Spinal cord (tissue), 9 donors: ENCODE measurements at regions not wholly inside any gene's neighbourhood (a gene's known extent, or its start where the extent isn't known, plus 50 kb on each side); places are given as distances from the start of the nearest gene placed in this dataset.
"Not testable (repeated sequence)": the region's sequence is repeated elsewhere in the genome, so short reads cannot be mapped to it uniquely, and the experiment has no call there.

Source experiments
- DNase-seq, 6 donors: peaks; one replicate each; pipeline versions ENCODE4 v3.0.0 to v3.0.0-alpha.2; 2013 to 2015; ENCODE audit warnings: low spot score in 6 of 6, low read depth in 4 of 6
- H3K27ac ChIP-seq: one replicate; pipeline ENCODE4 v1.5.1; 2013; ENCODE audit warnings: low read depth, low read length, control low read depth
- H3K27me3 ChIP-seq: one replicate; pipeline ENCODE4 v1.6.1; 2013; ENCODE audit warnings: low read length; ENCODE audit not compliant: control insufficient read depth, insufficient read depth
- H3K36me3 ChIP-seq: one replicate; pipeline ENCODE4 v1.6.1; 2013; ENCODE audit warnings: low read length; ENCODE audit not compliant: control insufficient read depth, insufficient read depth
- H3K4me1 ChIP-seq: one replicate; pipeline ENCODE4 v1.6.1; 2013; ENCODE audit warnings: low read length; ENCODE audit not compliant: control insufficient read depth, insufficient read depth
- H3K4me3 ChIP-seq: one replicate; pipeline ENCODE4 v1.5.1; 2013; ENCODE audit warnings: low read depth, low read length, control low read depth
- H3K9me3 ChIP-seq: one replicate; pipeline ENCODE4 v1.6.1; 2013; ENCODE audit warnings: low read length; ENCODE audit not compliant: control insufficient read depth, insufficient read depth
- WGBS: methylation state at CpG from one replicate; pipeline ENCODE4 v1.1.5; 2013; ENCODE audit warnings: missing lambda C conversion rate; ENCODE audit not compliant: insufficient coverage; 5-methylcytosine and 5-hydroxymethylcytosine counted together
- donor health status: healthy.

DNA sequence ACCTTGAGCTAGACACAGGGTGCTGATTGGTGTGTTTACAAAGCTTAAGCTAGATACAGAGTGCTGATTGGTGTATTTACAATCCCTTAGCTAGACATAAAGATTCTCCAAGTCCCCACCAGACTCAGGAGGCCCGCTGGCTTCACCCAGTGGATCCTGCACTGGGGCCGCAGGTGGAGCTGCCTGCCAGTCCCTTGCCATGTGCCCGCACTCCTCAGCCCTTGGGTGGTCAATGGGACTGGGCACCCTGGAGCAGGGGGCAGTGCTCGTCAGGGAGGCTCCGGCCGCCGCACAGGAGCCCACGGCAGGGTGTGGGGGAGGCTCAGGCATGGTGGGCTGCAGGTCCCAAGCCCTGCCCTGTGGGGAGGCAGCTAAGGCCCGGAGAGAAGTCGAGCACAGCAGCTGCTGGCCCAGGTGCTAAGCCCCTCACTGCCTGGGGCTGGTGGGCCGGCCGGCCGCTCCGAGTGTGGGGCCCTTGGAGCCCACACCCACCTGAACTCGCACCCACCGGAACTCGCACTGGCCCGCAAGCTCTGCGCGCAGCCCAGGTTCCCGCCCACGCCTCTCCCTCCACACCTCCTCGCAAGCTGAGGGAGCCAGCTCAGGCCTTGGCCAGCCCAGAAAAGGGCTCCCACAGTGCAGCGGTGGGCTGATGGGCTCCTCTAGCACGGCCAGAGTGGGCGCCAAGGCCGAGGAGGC is 169.1 kb upstream of the ARSJ start:
- WGBS = 95% methylated on average over 27 of the region's 27 CpGs
- H3K9me3 ChIP-seq, H3K4me3 ChIP-seq, DNase-seq, H3K36me3 ChIP-seq, H3K27me3 ChIP-seq, H3K4me1 ChIP-seq, H3K27ac ChIP-seq: not testable (repeated sequence)

DNA sequence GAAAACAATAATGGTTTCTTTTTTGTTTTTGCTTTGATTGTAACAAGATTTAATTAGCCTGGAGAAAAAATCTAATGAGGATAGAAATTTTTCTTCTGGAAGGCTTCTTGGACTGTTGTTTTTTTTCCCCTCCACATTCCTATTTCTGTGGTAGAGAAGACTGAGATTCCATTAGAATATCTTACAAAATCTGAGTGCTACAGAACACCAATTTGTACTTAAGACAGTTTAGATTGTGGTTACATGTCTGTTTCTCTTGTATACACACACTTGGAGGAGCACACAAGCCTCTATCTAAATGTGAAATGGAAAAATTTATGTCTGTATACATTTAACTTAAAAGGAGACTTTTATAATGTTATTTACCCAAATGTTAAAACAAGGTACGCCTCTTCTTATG is 176.9 kb upstream of the ARSJ start:
- no peak for DNase-seq
- H3K4me1 ChIP-seq = no peaks in the 10 kb centered on the region
- WGBS = no CpG with 5 or more reads among the region's 1 CpG
- no peak overlapping the region for H3K27ac ChIP-seq
- H3K9me3 ChIP-seq = no peaks in the 10 kb centered on the region
- no peak overlapping the region for H3K4me3 ChIP-seq
- H3K36me3 ChIP-seq = no peaks in the 10 kb centered on the region
- no peaks in the 10 kb centered on the region for H3K27me3 ChIP-seq

DNA sequence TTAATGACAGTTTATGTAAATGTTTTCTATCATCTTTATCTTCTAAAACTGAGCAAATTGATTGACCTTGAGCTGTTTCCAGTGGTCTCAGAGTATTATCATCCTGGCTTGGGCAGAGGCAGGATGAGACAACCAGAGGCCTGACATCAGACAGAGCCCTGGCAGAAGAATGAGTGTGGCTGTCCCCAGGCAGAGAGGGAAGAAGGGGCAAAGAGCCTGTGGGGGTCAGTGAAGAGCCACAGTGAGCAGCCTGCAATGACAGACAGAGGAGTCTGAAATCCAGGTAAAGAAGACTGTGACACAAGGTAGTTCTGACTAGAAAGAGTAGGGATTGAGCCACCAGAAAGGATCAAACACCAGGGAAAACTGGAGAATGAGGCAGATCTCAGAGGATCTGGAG is 182.4 kb upstream of the ARSJ start:
- H3K36me3 ChIP-seq = no peaks in the 10 kb centered on the region
- H3K9me3 ChIP-seq = no peaks in the 10 kb centered on the region
- H3K4me3 ChIP-seq = no peak overlapping the region
- no peak for DNase-seq
- H3K27ac ChIP-seq = no peak overlapping the region
- H3K27me3 ChIP-seq = no peaks in the 10 kb centered on the region
- no peaks in the 10 kb centered on the region for H3K4me1 ChIP-seq

DNA sequence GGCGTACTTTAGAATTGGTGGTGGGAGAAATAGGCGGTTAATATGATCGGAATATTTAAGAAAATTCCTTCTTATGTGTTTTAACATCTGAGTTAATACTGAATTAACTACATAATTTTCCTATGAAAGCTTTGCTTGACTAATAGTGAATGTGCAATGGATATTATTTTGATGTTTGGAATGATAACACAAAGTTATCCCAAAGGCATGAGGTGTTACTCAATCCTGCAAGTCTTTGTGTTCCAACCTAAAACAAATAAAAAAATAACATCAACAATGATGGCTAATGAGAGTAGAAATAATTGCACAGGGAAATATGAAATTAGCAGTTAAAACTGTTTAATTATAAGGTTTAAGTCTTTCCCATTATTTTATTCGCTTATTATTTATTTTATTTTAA is 183.6 kb upstream of the ARSJ start:
- no CpG with 5 or more reads among the region's 4 CpGs for WGBS
- H3K27ac ChIP-seq = no peak overlapping the region

DNA sequence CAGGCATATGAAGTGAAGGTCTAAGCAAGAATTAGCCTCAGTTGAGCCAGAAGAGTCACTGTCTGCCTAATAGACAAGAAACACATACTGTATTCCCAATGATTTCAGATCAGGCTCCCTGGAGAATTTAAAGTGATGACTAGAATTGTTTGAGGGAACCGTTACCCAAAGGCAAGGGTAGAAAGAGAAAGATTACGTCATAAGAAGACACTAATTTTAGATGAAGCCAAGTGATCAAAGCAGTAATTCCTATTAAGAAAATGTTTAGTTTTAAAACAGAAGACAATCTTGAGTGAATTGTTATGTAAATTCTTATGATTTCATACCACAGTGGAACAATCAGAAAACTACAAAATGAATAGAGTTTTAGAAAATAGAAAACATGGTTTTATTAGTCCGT is 194.5 kb upstream of the ARSJ start:
- Histone ChIP-seq H3K27me3 (no peaks in the 10 kb centered on the region), H3K27ac (no peak overlapping the region), H3K4me3 (no peak overlapping the region), H3K4me1 (no peaks in the 10 kb centered on the region), H3K36me3 (no peaks in the 10 kb centered on the region), H3K9me3 (no peaks in the 10 kb centered on the region)
- 89% methylated on average over 1 of the region's 3 CpGs for WGBS
- no peak for DNase-seq

More for the DNA sequence above, 183.6 kb upstream of the ARSJ start:
- Histone ChIP-seq H3K4me3 (no peak overlapping the region), H3K27me3 (no peaks in the 10 kb centered on the region), H3K9me3 (no peaks in the 10 kb centered on the region), H3K4me1 (no peaks in the 10 kb centered on the region), H3K36me3 (no peaks in the 10 kb centered on the region)
- no peak for DNase-seq

DNA sequence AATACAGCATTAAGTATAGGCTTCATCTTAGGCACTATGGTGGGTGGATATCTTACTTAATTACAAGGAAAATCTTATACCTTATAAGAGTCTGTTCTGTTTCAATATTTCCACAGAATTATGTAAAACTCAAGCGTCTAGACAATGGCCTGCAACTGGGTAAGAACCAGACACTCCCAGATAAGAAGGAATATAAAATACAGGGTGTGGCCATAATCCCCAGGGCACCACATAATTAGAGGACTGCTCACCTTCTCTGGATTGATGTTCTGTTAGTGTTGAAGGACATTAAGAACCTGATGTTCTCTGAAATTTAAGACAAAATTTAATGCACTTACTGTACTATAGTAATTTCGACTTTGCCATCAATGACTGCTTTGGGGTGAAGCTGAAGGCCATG is 198.2 kb upstream of the ARSJ start:
- DNase-seq = no peak
- H3K4me1 ChIP-seq = no peaks in the 10 kb centered on the region
- H3K36me3 ChIP-seq = no peaks in the 10 kb centered on the region
- no peak overlapping the region for H3K4me3 ChIP-seq
- no peaks in the 10 kb centered on the region for H3K9me3 ChIP-seq
- 67% methylated on average over 1 of the region's 2 CpGs for WGBS
- H3K27me3 ChIP-seq = no peaks in the 10 kb centered on the region
- H3K27ac ChIP-seq = no peak overlapping the region

DNA sequence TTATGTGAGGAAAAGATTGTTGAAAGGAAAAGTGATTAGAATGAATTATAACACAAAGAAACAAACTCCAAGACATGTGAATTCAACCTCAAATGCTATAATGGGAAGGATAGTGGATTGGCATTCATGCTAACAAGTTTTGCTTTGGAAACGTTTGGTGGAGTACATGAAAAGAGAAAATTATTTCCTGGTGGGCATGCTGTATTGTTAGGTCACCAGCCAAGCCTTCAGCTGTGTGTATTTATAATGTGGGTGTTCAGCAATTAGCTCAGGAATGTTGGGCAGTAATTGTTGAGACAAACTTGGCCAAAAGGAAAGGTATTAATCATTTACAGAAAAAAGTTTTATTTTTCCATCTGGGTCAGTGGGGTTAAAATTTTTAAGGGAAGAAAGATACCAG is 198.9 kb upstream of the ARSJ start:
- H3K36me3 ChIP-seq = no peaks in the 10 kb centered on the region
- no peaks in the 10 kb centered on the region for H3K27me3 ChIP-seq
- H3K4me1 ChIP-seq = no peaks in the 10 kb centered on the region
- H3K4me3 ChIP-seq = no peak overlapping the region
- H3K27ac ChIP-seq = no peak overlapping the region
- no peak for DNase-seq
- no peaks in the 10 kb centered on the region for H3K9me3 ChIP-seq
- 0% methylated on average over 1 of the region's 1 CpG for WGBS

DNA sequence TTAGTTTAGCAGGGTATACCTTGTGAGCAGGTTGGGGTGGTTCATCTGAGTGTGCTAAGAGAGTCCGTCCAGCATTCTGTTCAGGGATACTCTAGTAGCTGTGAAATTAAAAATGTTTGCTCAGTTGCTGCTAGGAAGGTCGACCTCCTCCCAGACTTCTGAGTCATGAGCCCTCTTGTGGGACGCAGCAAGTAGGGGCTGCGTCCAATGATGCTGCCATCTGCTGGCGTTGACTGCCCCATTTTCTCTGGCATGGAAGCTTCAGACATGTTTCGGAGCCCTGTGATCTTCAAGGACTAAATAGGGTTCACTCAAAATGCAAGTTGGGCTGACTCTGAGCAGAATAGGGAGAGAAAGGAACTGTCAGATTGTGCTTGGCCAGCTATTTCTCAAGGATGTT is 201.0 kb upstream of the ARSJ start:
- Histone ChIP-seq H3K4me3 (no peak overlapping the region), H3K4me1 (no peaks in the 10 kb centered on the region), H3K27me3 (no peaks in the 10 kb centered on the region), H3K9me3 (no peaks in the 10 kb centered on the region), H3K36me3 (no peaks in the 10 kb centered on the region), H3K27ac (no peak overlapping the region)
- 44% methylated on average over 6 of the region's 6 CpGs for WGBS
- DNase-seq = peak in 4 of 6 donors; percentile 1 to 53 (median 28)

DNA sequence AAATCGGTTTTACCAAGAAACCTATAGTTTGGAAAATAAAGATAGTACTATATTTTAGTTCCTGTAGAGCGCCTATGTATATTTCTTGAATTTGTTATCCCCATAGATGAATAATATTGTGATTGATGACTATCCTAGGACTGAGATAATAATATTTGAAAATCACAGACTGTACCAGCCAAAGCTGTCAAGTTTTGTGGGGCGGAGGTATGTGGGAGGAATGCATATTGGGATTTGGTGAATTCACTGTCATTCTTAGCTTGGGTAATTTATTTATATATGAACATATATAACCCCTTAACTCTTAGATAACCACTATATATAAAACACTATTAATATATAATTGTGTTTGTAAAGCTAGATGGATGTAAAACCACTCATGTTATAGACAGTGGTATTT is 205.5 kb upstream of the ARSJ start:
- Histone ChIP-seq H3K4me3 (no peak overlapping the region), H3K36me3 (no peaks in the 10 kb centered on the region)

DNA sequence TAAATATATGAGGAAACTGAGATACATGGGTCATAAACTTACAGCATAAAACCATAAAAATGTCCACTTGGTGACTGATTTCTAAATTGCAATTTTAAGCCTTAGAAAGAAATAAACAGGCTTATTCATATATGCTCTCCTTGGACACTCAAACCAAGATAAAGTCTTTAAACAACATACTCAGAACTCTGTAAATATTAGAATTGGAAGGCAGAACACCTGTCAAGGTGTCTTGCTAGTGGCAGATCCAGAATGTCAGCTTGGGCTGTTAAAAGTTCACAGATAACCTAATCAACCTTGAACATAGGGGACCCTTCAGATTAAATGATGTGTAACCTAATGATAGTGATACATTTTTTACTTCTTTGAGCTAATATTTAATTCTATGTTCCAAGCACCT is 208.1 kb upstream of the ARSJ start:
- no peaks in the 10 kb centered on the region for H3K9me3 ChIP-seq
- H3K36me3 ChIP-seq = no peaks in the 10 kb centered on the region
- H3K4me3 ChIP-seq = no peak overlapping the region
- no peak overlapping the region for H3K27ac ChIP-seq
- DNase-seq = no peak
- H3K4me1 ChIP-seq = no peaks in the 10 kb centered on the region
- no peaks in the 10 kb centered on the region for H3K27me3 ChIP-seq

More for the DNA sequence above, 205.5 kb upstream of the ARSJ start:
- Histone ChIP-seq H3K27ac (no peak overlapping the region), H3K27me3 (no peaks in the 10 kb centered on the region), H3K9me3 (no peaks in the 10 kb centered on the region), H3K4me1 (no peaks in the 10 kb centered on the region)
- no CpG with 5 or more reads among the region's 3 CpGs for WGBS
- DNase-seq = no peak
